Upper lobe of left lung (tissue), 6 donors: ENCODE measurements at regions not wholly inside any gene's neighbourhood (a gene's known extent, or its start where the extent isn't known, plus 50 kb on each side); places are given as distances from the start of the nearest gene placed in this dataset.

Experiments used
- ATAC-seq, 2 donors: fragments of 200-7000 bp; cut with Tn5 transposase; one replicate each; pipeline ENCODE4 v1.9.1; 2022; ENCODE audit warnings: mild to moderate bottlenecking in 2 of 2, moderate library complexity in 2 of 2; ENCODE audit not compliant: low FRiP score in 2 of 2
- DNase-seq, 2 donors: peaks; one replicate each; pipeline ENCODE4 v3.0.0-alpha.2; 2019 to 2020
- H3K27ac ChIP-seq, 4 donors: fragments of 200-600 bp; sonication (generic); one replicate each; pipeline ENCODE4 v1.5.1; 2016 to 2019
- H3K27me3 ChIP-seq, 4 donors: fragments of 200-600 bp; sonication (generic); one replicate each; pipeline ENCODE4 v1.5.1; 2017 to 2019
- H3K36me3 ChIP-seq, 4 donors: fragments of 200-600 bp; sonication (generic); one replicate each; pipeline ENCODE4 v1.5.1; 2016 to 2019
- H3K4me1 ChIP-seq, 4 donors: fragments of 200-600 bp; sonication (generic); one replicate each; pipeline ENCODE4 v1.5.1; 2018 to 2019
- H3K4me3 ChIP-seq, 4 donors: fragments of 200-600 bp; sonication (generic); one replicate each; pipeline ENCODE4 v1.5.1; 2017 to 2019; ENCODE audit warnings: mild to moderate bottlenecking in 2 of 4, moderate library complexity in 1 of 4
- H3K9me3 ChIP-seq, 4 donors: fragments of 200-600 bp; sonication (generic); one replicate each; pipeline ENCODE4 v1.5.1; 2018 to 2019
- CTCF ChIP-seq, 6 experiments: fragments of 450-650 bp in 4 of 6; fragments of 200-600 bp in 2 of 6; sonication (generic) in 2 of 6; IDR thresholded peaks; one replicate each; pipeline ENCODE4 v1.5.1; 2016 to 2019; ENCODE audit warnings: antibody characterized with exemption in 6 of 6
- EP300 ChIP-seq, 4 donors: sonication (generic); formaldehyde crosslinking; IDR thresholded peaks; one replicate each; pipeline ENCODE4 v1.5.1; 2017; ENCODE audit warnings: antibody characterized with exemption in 4 of 4, control low read depth in 2 of 4
- POLR2A ChIP-seq, 4 donors: fragments of 450-650 bp; IDR thresholded peaks; one replicate each; pipeline ENCODE4 v1.5.1; 2016 to 2017; ENCODE audit warnings: antibody characterized with exemption in 4 of 4, mild to moderate bottlenecking in 2 of 4
- POLR2AphosphoS5 ChIP-seq, 2 donors: sonication (generic); formaldehyde crosslinking; IDR thresholded peaks; one replicate each; pipeline ENCODE4 v1.5.1; 2017; ENCODE audit warnings: antibody characterized with exemption in 2 of 2
- WGBS, 2 donors: methylation state at CpG; one replicate each; pipeline ENCODE4 v1.1.5; 2017 to 2018; 5-methylcytosine and 5-hydroxymethylcytosine counted together
- donor health status: DM: no; HTN: no; CAD: no; lungs with moderate emphysema.
- donor health status: DM: no; HTN: yes; CAD: no; lungs with severe emphysema.

- WGBS, 2 donors = 40 to 60% methylated on average over 2 of the region's 2 CpGs
- ATAC-seq = no peak
- peaks cover 0 to 2% (median 0%) of the 10 kb centered on the region in 4 donors for H3K9me3 ChIP-seq
- no peak for TF ChIP-seq POLR2A (IDR thresholded peaks at IDR 0.05)
- no peak for TF ChIP-seq EP300 (IDR thresholded peaks at IDR 0.05)
- TF ChIP-seq POLR2AphosphoS5 (IDR thresholded peaks at IDR 0.05) = no peak
- TF ChIP-seq CTCF (IDR thresholded peaks at IDR 0.05) = no peak
- no peaks in the 10 kb centered on the region for H3K4me1 ChIP-seq
- no peaks in the 10 kb centered on the region for H3K27me3 ChIP-seq
- no peak overlapping the region for H3K4me3 ChIP-seq
- no peak for DNase-seq
- H3K27ac ChIP-seq = no peak overlapping the region
- no peaks in the 10 kb centered on the region for H3K36me3 ChIP-seq
Measured at GRCh38 chr9:11312966-11313365, 700.2 kb upstream of the PTPRD start.

- WGBS, 2 donors = 41 to 42% methylated on average over 1 of the region's 1 CpG
- H3K9me3 ChIP-seq = no peaks in the 10 kb centered on the region
- H3K36me3 ChIP-seq = no peaks in the 10 kb centered on the region
- H3K4me1 ChIP-seq = no peaks in the 10 kb centered on the region
- no peak for TF ChIP-seq EP300 (IDR thresholded peaks at IDR 0.05)
- TF ChIP-seq CTCF (IDR thresholded peaks at IDR 0.05) = no peak
- no peak for TF ChIP-seq POLR2A (IDR thresholded peaks at IDR 0.05)
- no peak for TF ChIP-seq POLR2AphosphoS5 (IDR thresholded peaks at IDR 0.05)
- no peak overlapping the region for H3K27ac ChIP-seq
- H3K27me3 ChIP-seq = no peaks in the 10 kb centered on the region
- no peak for DNase-seq
- no peak for ATAC-seq
- H3K4me3 ChIP-seq = no peak overlapping the region
Measured at GRCh38 chr9:11318946-11319345, 706.1 kb upstream of the PTPRD start.

- H3K4me1 ChIP-seq = no peaks in the 10 kb centered on the region
- no peak for ATAC-seq
- H3K4me3 ChIP-seq = no peak overlapping the region
- no peaks in the 10 kb centered on the region for H3K9me3 ChIP-seq
- WGBS, 2 donors = 20 to 22% methylated on average over 5 of the region's 5 CpGs
- no peak overlapping the region for H3K27ac ChIP-seq
- peak in 2 of 6 experiments; percentile 19 to 26 for TF ChIP-seq CTCF (IDR thresholded peaks at IDR 0.05)
- TF ChIP-seq EP300 (IDR thresholded peaks at IDR 0.05) = no peak
- no peaks in the 10 kb centered on the region for H3K27me3 ChIP-seq
- no peaks in the 10 kb centered on the region for H3K36me3 ChIP-seq
- no peak for DNase-seq
Measured at GRCh38 chr9:11319538-11319937, 706.7 kb upstream of the PTPRD start.

GRCh38 chr9:11320989-11321388, 708.2 kb upstream of the PTPRD start:
- no peaks in the 10 kb centered on the region for H3K9me3 ChIP-seq
- H3K4me1 ChIP-seq = no peaks in the 10 kb centered on the region

GRCh38 chr9:11323457-11323856, 710.7 kb upstream of the PTPRD start:
- H3K27ac ChIP-seq = no peak overlapping the region
- no peaks in the 10 kb centered on the region for H3K27me3 ChIP-seq
- no peak for ATAC-seq
- no peaks in the 10 kb centered on the region for H3K36me3 ChIP-seq
- H3K4me3 ChIP-seq = no peak overlapping the region
- no peaks in the 10 kb centered on the region for H3K9me3 ChIP-seq
- no peak for DNase-seq
- WGBS, 2 donors = 71 to 72% methylated on average over 1 of the region's 1 CpG
- no peak for TF ChIP-seq POLR2A (IDR thresholded peaks at IDR 0.05)
- no peak for TF ChIP-seq CTCF (IDR thresholded peaks at IDR 0.05)
- TF ChIP-seq EP300 (IDR thresholded peaks at IDR 0.05) = no peak
- TF ChIP-seq POLR2AphosphoS5 (IDR thresholded peaks at IDR 0.05) = no peak
- no peaks in the 10 kb centered on the region for H3K4me1 ChIP-seq

More at GRCh38 chr9:11320989-11321388, 708.2 kb upstream of the PTPRD start:
- DNase-seq (no peak), ATAC-seq (no peak)
- TF ChIP-seq POLR2AphosphoS5 (IDR thresholded peaks at IDR 0.05) (no peak), POLR2A (IDR thresholded peaks at IDR 0.05) (no peak)
- H3K27ac ChIP-seq = no peak overlapping the region
- no peaks in the 10 kb centered on the region for H3K36me3 ChIP-seq
- no peak overlapping the region for H3K4me3 ChIP-seq
- no peaks in the 10 kb centered on the region for H3K27me3 ChIP-seq
